ENCODE measurements at regions not wholly inside any gene's neighbourhood (a gene's known extent, or its start where the extent isn't known, plus 50 kb on each side); places are given as distances from the start of the nearest gene placed in this dataset.

GRCh38 chr5:39970117-39970798 lies 545.5 kb upstream of the DAB2 start:
- TF ChIP-seq CTCF (IDR thresholded peaks at IDR 0.05) (no peak), POLR2A (IDR thresholded peaks at IDR 0.05) (no peak), EP300 (IDR thresholded peaks at IDR 0.05) (no peak)
